Stimulated activated naive CD8-positive, alpha-beta T cell treated with anti-CD3 and anti-CD28 coated beads, Interleukin-15, Interleukin-2, amounts not matched to agents 100 U/mL and 50 U/mL, for 24 hours (primary cell): ENCODE measurements at regions not wholly inside any gene's neighbourhood (a gene's known extent, or its start where the extent isn't known, plus 50 kb on each side); places are given as distances from the start of the nearest gene placed in this dataset.
"Not testable (repeated sequence)": the region's sequence is repeated elsewhere in the genome, so short reads cannot be mapped to it uniquely, and the experiment has no call there.

Experiments
- ATAC-seq: fragments of 150-1000 bp; cut with Tn5 transposase; one replicate; pipeline ENCODE4 v1.10.0; 2021
- DNase-seq: peaks from one replicate; pipeline ENCODE4 v3.0.0; 2021

GRCh38 chr5:92884469-92884868, 696.5 kb downstream of the NR2F1-AS1 start:
- ATAC-seq (no peak), DNase-seq (no peak)

- DNase-seq (no peak), ATAC-seq (no peak)
These were observed 701.0 kb downstream of the NR2F1-AS1 start for GRCh38 chr5:92879806-92880543.

GRCh38 chr5:92874790-92875189, 706.2 kb downstream of the NR2F1-AS1 start:
- ATAC-seq (no peak), DNase-seq (no peak)

GRCh38 chr5:92868442-92868841, 712.6 kb downstream of the NR2F1-AS1 start:
- ATAC-seq (no peak), DNase-seq (no peak)

GRCh38 chr5:92864591-92864990, 716.4 kb downstream of the NR2F1-AS1 start:
- no peak for ATAC-seq
- no peak for DNase-seq

- DNase-seq, result no peak
- ATAC-seq, result no peak
These were observed 717.4 kb downstream of the NR2F1-AS1 start for GRCh38 chr5:92863666-92864065.

- no peak for ATAC-seq
- no peak for DNase-seq
These were observed 719.3 kb downstream of the NR2F1-AS1 start for GRCh38 chr5:92861531-92862285.

GRCh38 chr5:92860061-92860460, 721.0 kb downstream of the NR2F1-AS1 start:
- ATAC-seq, result no peak
- DNase-seq, result no peak

GRCh38 chr5:92852219-92852618, 728.8 kb downstream of the NR2F1-AS1 start:
- ATAC-seq (no peak), DNase-seq (no peak)

GRCh38 chr5:92850886-92851285, 730.1 kb downstream of the NR2F1-AS1 start:
- no peak for ATAC-seq
- no peak for DNase-seq

- ATAC-seq, result no peak
- DNase-seq, result no peak
These were observed 731.3 kb downstream of the NR2F1-AS1 start for GRCh38 chr5:92849756-92850155.

- DNase-seq, result no peak
These were observed 739.3 kb downstream of the NR2F1-AS1 start for GRCh38 chr5:92841604-92842155.

GRCh38 chr5:92838253-92838652, 742.8 kb downstream of the NR2F1-AS1 start:
- DNase-seq (no peak), ATAC-seq (no peak)

More at GRCh38 chr5:92841604-92842155, 739.3 kb downstream of the NR2F1-AS1 start:
- ATAC-seq, result no peak

- ATAC-seq, result no peak
- no peak for DNase-seq
These were observed 743.9 kb downstream of the NR2F1-AS1 start for GRCh38 chr5:92836855-92837755.

GRCh38 chr5:92835712-92836111, 745.3 kb downstream of the NR2F1-AS1 start:
- ATAC-seq, result no peak
- DNase-seq, result no peak

GRCh38 chr5:92823551-92823950, 757.5 kb downstream of the NR2F1-AS1 start:
- not testable (repeated sequence) for DNase-seq, ATAC-seq

- DNase-seq (no peak), ATAC-seq (no peak)
These were observed 758.8 kb downstream of the NR2F1-AS1 start for GRCh38 chr5:92822183-92822582.

GRCh38 chr5:92809855-92810465, 771.1 kb downstream of the NR2F1-AS1 start:
- ATAC-seq, result no peak
- no peak for DNase-seq

- ATAC-seq (no peak), DNase-seq (no peak)
These were observed 772.5 kb downstream of the NR2F1-AS1 start for GRCh38 chr5:92808474-92808873.

- no peak for DNase-seq
- no peak for ATAC-seq
These were observed 773.9 kb downstream of the NR2F1-AS1 start for GRCh38 chr5:92807085-92807484.

GRCh38 chr5:92805446-92805845, 775.6 kb downstream of the NR2F1-AS1 start:
- DNase-seq, result no peak
- ATAC-seq, result no peak

GRCh38 chr5:92801911-92802310, 779.1 kb downstream of the NR2F1-AS1 start:
- no peak for DNase-seq
- ATAC-seq, result no peak
